PC-3 (cell line): ENCODE measurements at regions not wholly inside any gene's neighbourhood (a gene's known extent, or its start where the extent isn't known, plus 50 kb on each side); places are given as distances from the start of the nearest gene placed in this dataset.
A peak's percentile ranks its signal among the peaks of the same experiment; 100 is the strongest.

Experiments used
- ATAC-seq: fragments of 200-7000 bp; cut with Tn5 transposase; 2 replicates; pipeline ENCODE4 v1.9.1; 2020; ENCODE audit warnings: mild to moderate bottlenecking, moderate library complexity
- BruUV-seq: library from RNA; stranded (reverse); fragments of 400-500 nt; replicated peaks from 2 replicates; lab custom pipeline; 2021; lab: Mats Ljungman, UMichigan
- CTCF ChIA-PET: fragments of 300-600 bp; sonication (Branson Sonifier 250); formaldehyde crosslinking; loops from one replicate; lab custom pipeline; 2022; ENCODE audit warnings: antibody characterized with exemption; lab: Charles Lee
- POLR2A ChIA-PET: fragments of 300-600 bp; sonication (Branson Sonifier 250); formaldehyde crosslinking; loops from one replicate; lab custom pipeline; 2022; ENCODE audit warnings: antibody characterized with exemption; ENCODE audit not compliant: unreplicated experiment; lab: Charles Lee
- DNase-seq: peaks from one replicate; pipeline ENCODE4 v3.0.0-alpha.2; 2015
- H2AFZ ChIP-seq: fragments of 300-600 bp; sonication (generic); 2 replicates; pipeline ENCODE4 v1.6.0; 2016; ENCODE audit warnings: antibody characterized with exemption, low read length
- H3F3A ChIP-seq: fragments of 300-600 bp; sonication (generic); one replicate; pipeline ENCODE4 v1.6.0; 2017; ENCODE audit warnings: antibody characterized with exemption, low read length, control low read depth, mild to moderate bottlenecking; ENCODE audit not compliant: unreplicated experiment
- H3K27ac ChIP-seq: fragments of 300-600 bp; sonication (generic); 2 replicates; pipeline ENCODE4 v1.5.1; 2016; ENCODE audit warnings: mild to moderate bottlenecking, low read length
- H3K27me3 ChIP-seq: fragments of 300-600 bp; sonication (generic); 2 replicates; pipeline ENCODE4 v1.6.1; 2016; ENCODE audit warnings: low read length, mixed read lengths
- H3K36me3 ChIP-seq: fragments of 300-600 bp; sonication (generic); 2 replicates; pipeline ENCODE4 v1.6.1; 2016; ENCODE audit warnings: low read depth, mixed run types, low read length, mixed read lengths
- H3K4me1 ChIP-seq: fragments of 300-600 bp; sonication (generic); 2 replicates; pipeline ENCODE4 v1.5.1; 2016; ENCODE audit warnings: low read length; ENCODE audit not compliant: insufficient read depth
- H3K4me2 ChIP-seq: fragments of 300-600 bp; sonication (generic); 2 replicates; pipeline ENCODE4 v1.6.0; 2016; ENCODE audit warnings: low read length
- H3K4me3 ChIP-seq: fragments of 300-600 bp; sonication (generic); 2 replicates; pipeline ENCODE4 v1.5.1; 2016; ENCODE audit warnings: mild to moderate bottlenecking, low read length, mixed read lengths
- H3K79me2 ChIP-seq: fragments of 300-600 bp; sonication (generic); 2 replicates; pipeline ENCODE4 v1.6.1; 2017; ENCODE audit warnings: low read length, mixed read lengths
- H3K9ac ChIP-seq: fragments of 300-600 bp; sonication (generic); 2 replicates; pipeline ENCODE4 v1.6.0; 2016; ENCODE audit warnings: mild to moderate bottlenecking, low read length
- H3K9me2 ChIP-seq: fragments of 300-600 bp; sonication (generic); replicated peaks from 2 replicates; pipeline ENCODE4 v1.6.1; 2016; ENCODE audit warnings: mixed run types, low read length, mixed read lengths
- H3K9me3 ChIP-seq: fragments of 300-600 bp; sonication (generic); 2 replicates; pipeline ENCODE4 v1.6.1; 2016; ENCODE audit warnings: low read length, mixed read lengths
- H4K20me1 ChIP-seq: fragments of 300-600 bp; sonication (generic); 2 replicates; pipeline ENCODE4 v1.6.1; 2016; ENCODE audit warnings: low read length, mixed read lengths
- EZH2 ChIP-seq: fragments of 300-600 bp; sonication (generic); IDR thresholded peaks from one replicate; pipeline ENCODE4 v1.6.1; 2017; ENCODE audit warnings: antibody characterized with exemption, mild to moderate bottlenecking, low read length; ENCODE audit not compliant: unreplicated experiment
- EZH2phosphoT487 ChIP-seq: fragments of 300-600 bp; sonication (generic); IDR thresholded peaks from 2 replicates; pipeline ENCODE4 v1.6.1; 2018; ENCODE audit warnings: mild to moderate bottlenecking, antibody characterized with exemption, low read length, borderline replicate concordance
- intact Hi-C: fragments of 100-400 bp; cut with micrococcal nuclease; formaldehyde crosslinking; loops from 2 replicates; pipeline ENCODE4 v1.9.0; 2023
- TF ChIP-seq, protein P1 (sequence below): fragments of 300-600 bp; sonication (generic); conservative IDR thresholded peaks from 2 replicates; pipeline ENCODE4 v1.5.1; 2017; ENCODE audit warnings: antibody characterized with exemption, low read depth, mild to moderate bottlenecking, low read length

- Histone ChIP-seq H3F3A (no peaks in the 10 kb centered on the region), H3K79me2 (no peaks in the 10 kb centered on the region), H3K27me3 (no peaks in the 10 kb centered on the region), H4K20me1 (no peaks in the 10 kb centered on the region), H3K9me2 (no peaks in the 10 kb centered on the region), H3K4me2 (no peak overlapping the region), H2AFZ (no peak overlapping the region), H3K36me3 (no peaks in the 10 kb centered on the region), H3K4me1 (peaks cover 3% of the 10 kb centered on the region; the same call in 1 of the 2 replicates), H3K9me3 (no peaks in the 10 kb centered on the region), H3K9ac (no peak overlapping the region), H3K27ac (no peak overlapping the region), H3K4me3 (no peak overlapping the region)
- no peak for ATAC-seq
- ChIA-PET POLR2A (no interaction called here), CTCF (no interaction called here)
- TF ChIP-seq EZH2 (no peak), EZH2phosphoT487 (no peak)
- TF ChIP-seq, protein P1, sequence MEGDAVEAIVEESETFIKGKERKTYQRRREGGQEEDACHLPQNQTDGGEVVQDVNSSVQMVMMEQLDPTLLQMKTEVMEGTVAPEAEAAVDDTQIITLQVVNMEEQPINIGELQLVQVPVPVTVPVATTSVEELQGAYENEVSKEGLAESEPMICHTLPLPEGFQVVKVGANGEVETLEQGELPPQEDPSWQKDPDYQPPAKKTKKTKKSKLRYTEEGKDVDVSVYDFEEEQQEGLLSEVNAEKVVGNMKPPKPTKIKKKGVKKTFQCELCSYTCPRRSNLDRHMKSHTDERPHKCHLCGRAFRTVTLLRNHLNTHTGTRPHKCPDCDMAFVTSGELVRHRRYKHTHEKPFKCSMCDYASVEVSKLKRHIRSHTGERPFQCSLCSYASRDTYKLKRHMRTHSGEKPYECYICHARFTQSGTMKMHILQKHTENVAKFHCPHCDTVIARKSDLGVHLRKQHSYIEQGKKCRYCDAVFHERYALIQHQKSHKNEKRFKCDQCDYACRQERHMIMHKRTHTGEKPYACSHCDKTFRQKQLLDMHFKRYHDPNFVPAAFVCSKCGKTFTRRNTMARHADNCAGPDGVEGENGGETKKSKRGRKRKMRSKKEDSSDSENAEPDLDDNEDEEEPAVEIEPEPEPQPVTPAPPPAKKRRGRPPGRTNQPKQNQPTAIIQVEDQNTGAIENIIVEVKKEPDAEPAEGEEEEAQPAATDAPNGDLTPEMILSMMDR: no peak
- intact Hi-C loops: no loop called here
- DNase-seq: peak; percentile 10
- no TSS peak for BruUV-seq
Measured at GRCh38 chr10:94092848-94093247, 99.1 kb downstream of the PLCE1 start.

DNA sequence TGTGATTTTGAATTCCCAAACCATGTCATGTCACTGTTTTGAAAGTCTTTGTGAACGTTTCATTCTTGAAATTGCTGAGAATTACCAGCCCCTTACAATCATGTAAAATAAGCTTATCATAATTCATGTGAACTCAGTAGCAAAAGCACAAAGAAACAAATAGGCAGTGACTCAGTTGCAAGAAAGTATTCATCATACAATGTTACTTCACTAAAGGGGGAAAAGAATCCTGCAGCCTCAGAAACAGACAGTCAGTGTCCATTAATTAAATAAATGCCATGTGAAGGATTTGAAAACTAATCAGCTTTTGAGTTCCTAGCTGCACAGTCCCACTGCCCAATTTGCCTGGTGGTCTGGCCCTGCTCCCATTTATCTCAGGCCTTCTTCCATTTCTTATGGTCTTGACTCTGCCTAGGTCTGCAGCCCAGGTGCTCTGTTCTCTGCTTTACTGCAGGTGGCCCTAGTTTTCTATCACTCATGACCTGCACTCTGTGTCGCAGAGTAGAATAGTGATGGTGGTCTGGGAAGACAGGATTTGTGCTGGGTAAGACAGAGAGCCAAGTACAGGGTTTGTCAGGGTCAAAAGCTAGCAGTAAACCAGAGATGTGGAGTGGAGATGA, 99.7 kb downstream of the PLCE1 start:
- no peak overlapping the region for H2AFZ ChIP-seq
- TF ChIP-seq, protein P1: no peak
- TF ChIP-seq EZH2 (no peak), EZH2phosphoT487 (no peak)
- BruUV-seq: no TSS peak
- no peak overlapping the region for H3K4me3 ChIP-seq
- H3K36me3 ChIP-seq: no peaks in the 10 kb centered on the region
- DNase-seq (no peak), ATAC-seq (no peak)
- H4K20me1 ChIP-seq: no peaks in the 10 kb centered on the region
- no peaks in the 10 kb centered on the region for H3K9me3 ChIP-seq
- H3K27ac ChIP-seq: no peak overlapping the region
- H3K4me1 ChIP-seq: peaks cover 3% of the 10 kb centered on the region; the same call in 1 of the 2 replicates
- ChIA-PET CTCF (no interaction called here), POLR2A (no interaction called here)
- H3K27me3 ChIP-seq: no peaks in the 10 kb centered on the region
- no peak overlapping the region for H3K9ac ChIP-seq
- H3K4me2 ChIP-seq: no peak overlapping the region
- no peaks in the 10 kb centered on the region for H3K9me2 ChIP-seq
- H3F3A ChIP-seq: no peaks in the 10 kb centered on the region
- intact Hi-C loops: no loop called here
- no peaks in the 10 kb centered on the region for H3K79me2 ChIP-seq

- DNase-seq (no peak), ATAC-seq (no peak)
- Histone ChIP-seq H3K4me3 (no peak overlapping the region), H3K36me3 (no peaks in the 10 kb centered on the region), H3K9ac (no peak overlapping the region), H3K4me2 (no peak overlapping the region), H3K79me2 (no peaks in the 10 kb centered on the region), H2AFZ (no peak overlapping the region), H4K20me1 (no peaks in the 10 kb centered on the region), H3K4me1 (no peaks in the 10 kb centered on the region), H3F3A (no peaks in the 10 kb centered on the region), H3K9me2 (no peaks in the 10 kb centered on the region), H3K27ac (no peak overlapping the region), H3K27me3 (no peaks in the 10 kb centered on the region), H3K9me3 (no peaks in the 10 kb centered on the region)
- CTCF ChIA-PET: no interaction called here
- no TSS peak for BruUV-seq
- TF ChIP-seq, protein P1: no peak
- TF ChIP-seq EZH2 (no peak), EZH2phosphoT487 (no peak)
- POLR2A ChIA-PET: no interaction called here
- intact Hi-C loops: no loop called here
Measured at GRCh38 chr10:94094540-94094939, 100.8 kb downstream of the PLCE1 start.
